Glutamatergic neuron (in vitro differentiated cells): ENCODE measurements at regions not wholly inside any gene's neighbourhood (a gene's known extent, or its start where the extent isn't known, plus 50 kb on each side); places are given as distances from the start of the nearest gene placed in this dataset.

ENCODE experiments used
- DNase-seq: peaks from one replicate; pipeline ENCODE4 v3.0.0; 2022
- H3K27ac Mint-ChIP-seq: one replicate; pipeline ENCODE4 v1.8.0; 2020; ENCODE audit warnings: mild to moderate bottlenecking, mixed read lengths, inconsistent platforms; ENCODE audit not compliant: unreplicated experiment
- H3K27me3 Mint-ChIP-seq: one replicate; pipeline ENCODE4 v1.8.0; 2020; ENCODE audit warnings: mild to moderate bottlenecking, moderate library complexity, mixed read lengths, inconsistent platforms; ENCODE audit not compliant: unreplicated experiment
- H3K36me3 Mint-ChIP-seq: one replicate; pipeline ENCODE4 v1.8.0; 2020; ENCODE audit warnings: mild to moderate bottlenecking, mixed read lengths, inconsistent platforms; ENCODE audit not compliant: unreplicated experiment
- H3K4me1 Mint-ChIP-seq: one replicate; pipeline ENCODE4 v1.8.0; 2020; ENCODE audit warnings: mild to moderate bottlenecking, low read depth, mixed read lengths, inconsistent platforms; ENCODE audit not compliant: unreplicated experiment
- H3K4me3 Mint-ChIP-seq: one replicate; pipeline ENCODE4 v1.8.0; 2020; ENCODE audit warnings: mild to moderate bottlenecking, mixed read lengths, inconsistent platforms; ENCODE audit not compliant: unreplicated experiment
- H3K9me3 Mint-ChIP-seq: one replicate; pipeline ENCODE4 v1.8.0; 2020; ENCODE audit warnings: mild to moderate bottlenecking, moderate library complexity, mixed read lengths, inconsistent platforms; ENCODE audit not compliant: unreplicated experiment
- CTCF ChIP-seq: fragments of 200-600 bp; sonication (generic); IDR thresholded peaks from one replicate; pipeline ENCODE4 v1.5.0; 2021; ENCODE audit not compliant: partially characterized antibody, unreplicated experiment

- no peak overlapping the region for H3K4me3 Mint-ChIP-seq
Measured at GRCh38 chr4:155009288-155009687, 199.1 kb upstream of the NPY2R start.

DNA sequence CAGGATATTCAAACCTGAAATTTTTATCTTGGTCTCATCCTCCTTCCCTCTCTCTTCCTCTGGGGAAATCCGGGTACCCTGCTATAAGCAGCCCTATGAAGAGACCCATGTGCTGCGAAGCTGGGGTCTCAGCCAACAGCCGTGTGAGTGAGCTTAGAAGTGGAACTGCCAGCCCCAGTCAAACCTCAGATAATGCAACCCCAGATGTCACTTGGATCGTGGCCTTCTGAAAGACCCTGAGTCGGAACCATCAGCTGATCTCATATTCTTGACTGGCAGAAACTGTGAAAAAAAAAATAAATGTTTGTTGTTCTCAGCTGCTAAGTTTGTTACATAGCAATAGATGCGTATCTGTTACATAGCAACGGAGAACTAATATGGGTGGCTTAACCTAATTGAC lies 198.1 kb upstream of the NPY2R start:
- Mint-ChIP-seq H3K9me3 (no peaks in the 10 kb centered on the region), H3K27me3 (no peaks in the 10 kb centered on the region), H3K27ac (no peak overlapping the region), H3K4me1 (no peaks in the 10 kb centered on the region), H3K36me3 (no peaks in the 10 kb centered on the region), H3K4me3 (no peak overlapping the region)
- TF ChIP-seq CTCF: no peak
- no peak for DNase-seq

More at GRCh38 chr4:155009288-155009687, 199.1 kb upstream of the NPY2R start:
- no peak for DNase-seq
- Mint-ChIP-seq H3K9me3 (peaks cover 1% of the 10 kb centered on the region), H3K27me3 (peaks cover 2% of the 10 kb centered on the region), H3K27ac (no peak overlapping the region), H3K36me3 (no peaks in the 10 kb centered on the region), H3K4me1 (no peaks in the 10 kb centered on the region)
- no peak for TF ChIP-seq CTCF

DNA sequence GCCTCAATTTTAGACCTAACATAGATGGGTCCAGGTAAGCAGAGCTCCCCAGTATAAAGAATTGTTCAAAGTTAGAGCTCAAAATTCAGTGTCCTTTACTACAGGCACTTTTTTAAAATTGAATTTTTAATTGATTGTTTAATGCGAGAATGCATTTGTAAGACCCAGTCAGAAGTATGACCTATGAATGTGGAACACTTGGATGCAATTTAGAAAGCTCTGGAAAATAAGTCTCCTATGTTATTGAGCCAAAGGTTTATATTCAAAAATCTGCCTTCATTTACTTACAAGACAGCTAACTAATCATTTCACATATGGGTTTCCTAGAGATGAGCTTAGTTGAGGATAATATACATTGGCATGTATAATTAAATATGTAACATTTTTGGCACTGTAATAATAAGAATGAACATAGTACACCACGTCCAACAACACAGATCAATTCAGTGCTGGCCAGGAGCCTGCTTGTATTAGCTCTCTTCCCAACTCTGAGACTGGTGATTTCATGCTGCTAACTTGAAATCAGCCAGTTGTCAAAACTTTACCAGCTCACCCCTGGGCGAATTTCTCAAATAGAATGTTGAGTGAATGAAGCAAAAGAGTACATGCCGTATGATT lies 197.2 kb upstream of the NPY2R start:
- Mint-ChIP-seq H3K4me1 (no peaks in the 10 kb centered on the region), H3K36me3 (no peaks in the 10 kb centered on the region), H3K9me3 (no peaks in the 10 kb centered on the region), H3K27me3 (no peaks in the 10 kb centered on the region), H3K4me3 (no peak overlapping the region), H3K27ac (no peak overlapping the region)
- DNase-seq: no peak
- TF ChIP-seq CTCF: no peak

DNA sequence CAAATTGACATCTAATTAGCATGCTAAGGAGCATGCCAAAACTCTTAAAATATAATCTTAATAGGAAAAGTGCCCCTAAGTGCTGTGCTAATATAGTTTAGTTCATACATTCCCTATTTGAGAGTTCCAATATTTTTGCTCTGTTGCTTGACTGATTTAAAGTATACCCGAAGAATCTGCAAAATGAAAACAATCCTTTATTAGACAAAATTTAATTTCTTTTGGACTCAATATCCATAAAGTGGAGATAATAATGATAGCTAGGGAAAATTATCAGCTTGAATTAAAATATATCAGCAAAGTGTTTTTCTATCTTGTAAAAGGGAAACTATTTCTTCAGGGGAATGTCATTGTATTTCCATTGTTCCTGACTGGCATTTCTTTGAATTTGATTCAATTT lies 196.0 kb upstream of the NPY2R start:
- no peak for TF ChIP-seq CTCF
- Mint-ChIP-seq H3K27me3 (no peaks in the 10 kb centered on the region), H3K27ac (no peak overlapping the region), H3K4me3 (no peak overlapping the region), H3K4me1 (no peaks in the 10 kb centered on the region), H3K9me3 (no peaks in the 10 kb centered on the region), H3K36me3 (no peaks in the 10 kb centered on the region)
- no peak for DNase-seq

DNA sequence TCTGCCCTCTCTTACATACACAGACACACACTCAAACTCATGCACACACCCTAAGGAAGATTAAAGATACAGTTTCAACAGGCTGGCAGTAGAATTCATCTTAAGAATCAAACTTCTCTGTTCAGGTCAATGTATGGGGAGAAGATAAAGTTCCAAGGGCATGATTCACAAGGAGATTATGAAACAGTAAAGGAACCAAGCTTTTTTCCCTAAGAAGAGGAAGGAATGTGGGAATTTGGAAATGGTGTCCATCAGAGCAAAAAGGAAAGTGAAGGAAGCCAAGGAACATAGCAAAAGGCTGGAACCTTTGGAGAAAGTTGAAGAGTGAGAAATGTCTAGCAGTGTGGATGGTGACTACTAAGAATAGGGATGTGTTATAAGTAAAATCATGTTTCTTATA lies 191.0 kb upstream of the NPY2R start:
- no peak for TF ChIP-seq CTCF
- H3K27ac Mint-ChIP-seq: no peak overlapping the region
- H3K27me3 Mint-ChIP-seq: peaks cover 2% of the 10 kb centered on the region
- no peaks in the 10 kb centered on the region for H3K36me3 Mint-ChIP-seq
- H3K4me3 Mint-ChIP-seq: no peak overlapping the region
- no peaks in the 10 kb centered on the region for H3K9me3 Mint-ChIP-seq
- DNase-seq: no peak
- H3K4me1 Mint-ChIP-seq: no peaks in the 10 kb centered on the region
